ENCODE measurements at regions not wholly inside any gene's neighbourhood (a gene's known extent, or its start where the extent isn't known, plus 50 kb on each side); places are given as distances from the start of the nearest gene placed in this dataset.

GRCh38 chr9:99745085-99745484 lies 76.6 kb upstream of the NR4A3 start:
- TF ChIP-seq CTCF (IDR thresholded peaks at IDR 0.05; ENCODE audit: low read length): no peak
- TF ChIP-seq EZH2 (IDR thresholded peaks at IDR 0.05; ENCODE audit: borderline replicate concordance, low read length): no peak
